ENCODE measurements at regions not wholly inside any gene's neighbourhood (a gene's known extent, or its start where the extent isn't known, plus 50 kb on each side); places are given as distances from the start of the nearest gene placed in this dataset.

- intact Hi-C loops (cut with micrococcal nuclease) = no loop called here
- no peaks in the 10 kb centered on the region for H3K27me3 ChIP-seq (ENCODE audit: insufficient read depth, low read length)
- ChIA-PET RAD21 (ENCODE audit: low non-redundant PET in 1 of 2, low total read pairs in 2 of 2, uncharacterized antibody in 2 of 2, unreplicated experiment in 2 of 2) (no interaction called here), POLR2A (no interaction called here), CTCF (no interaction called here)
- no peaks in the 10 kb centered on the region for H3K36me3 ChIP-seq (ENCODE audit: control insufficient read depth in 1 of 2, insufficient read depth in 2 of 2, low read length in 2 of 2)
- no peaks in the 10 kb centered on the region; a peak in 1 of 4 replicates for H3K9me3 ChIP-seq (ENCODE audit: control insufficient read depth in 1 of 2, insufficient read depth in 1 of 2, low read depth in 1 of 2, low read length in 2 of 2)
- H4K20me1 ChIP-seq (ENCODE audit: insufficient read depth) = no peaks in the 10 kb centered on the region
- no peak for ATAC-seq
- H3K9me2 ChIP-seq (ENCODE audit: insufficient read depth) = no peaks in the 10 kb centered on the region
- TF ChIP-seq EZH2phosphoT487 (IDR thresholded peaks at IDR 0.05; ENCODE audit: borderline replicate concordance) = no peak
- TF ChIP-seq ATF3 (IDR thresholded peaks at IDR 0.05) = no peak
- TF ChIP-seq FOSL1 (IDR thresholded peaks at IDR 0.05; ENCODE audit: low read depth) = no peak
- no peak for TF ChIP-seq ZFX (IDR thresholded peaks at IDR 0.05)
- H2AFZ ChIP-seq (ENCODE audit: low read depth, low read length, poor library complexity, severe bottlenecking) = no peak overlapping the region
- BruUV-seq (replicated peaks) = no TSS peak
- no peaks in the 10 kb centered on the region for H3K4me1 ChIP-seq (ENCODE audit: control insufficient read depth in 1 of 2, insufficient read depth in 2 of 2, low read length in 2 of 2)
- H3K4me3 ChIP-seq (replicated peaks in 1 of 2; ENCODE audit: low read depth in 1 of 2, low read length in 2 of 2) = no peak overlapping the region
- no peak overlapping the region for H3K27ac ChIP-seq (ENCODE audit: low read depth, low read length)
- no peak for DNase-seq (ENCODE audit: low read depth, low spot score)
- H3K79me2 ChIP-seq (ENCODE audit: insufficient read depth, low read length) = no peaks in the 10 kb centered on the region
- H3K9ac ChIP-seq (ENCODE audit: low read length) = no peak overlapping the region
- no peak overlapping the region for H3K4me2 ChIP-seq (ENCODE audit: low read length)
Measured at GRCh38 chr9:1726993-1727759, 288.0 kb upstream of the SMARCA2 start.

GRCh38 chr9:1729631-1730030, 285.5 kb upstream of the SMARCA2 start:
- H3K9me2 ChIP-seq (ENCODE audit: insufficient read depth) = no peaks in the 10 kb centered on the region
- no peak for ATAC-seq
- no peaks in the 10 kb centered on the region for H3K79me2 ChIP-seq (ENCODE audit: insufficient read depth, low read length)
- no peak overlapping the region for H3K9ac ChIP-seq (ENCODE audit: low read length)
- BruUV-seq (replicated peaks) = no TSS peak
- H3K4me1 ChIP-seq (ENCODE audit: control insufficient read depth in 1 of 2, insufficient read depth in 2 of 2, low read length in 2 of 2) = no peaks in the 10 kb centered on the region
- no peak overlapping the region for H3K4me3 ChIP-seq (replicated peaks in 1 of 2; ENCODE audit: low read depth in 1 of 2, low read length in 2 of 2)
- no peak for DNase-seq (ENCODE audit: low read depth, low spot score)
- H2AFZ ChIP-seq (ENCODE audit: low read depth, low read length, poor library complexity, severe bottlenecking) = no peak overlapping the region
- no peak overlapping the region for H3K4me2 ChIP-seq (ENCODE audit: low read length)
- H4K20me1 ChIP-seq (ENCODE audit: insufficient read depth) = no peaks in the 10 kb centered on the region
- H3K9me3 ChIP-seq (ENCODE audit: control insufficient read depth in 1 of 2, insufficient read depth in 1 of 2, low read depth in 1 of 2, low read length in 2 of 2) = no peaks in the 10 kb centered on the region; a peak in 1 of 4 replicates
- POLR2A ChIA-PET = no interaction called here
- no peaks in the 10 kb centered on the region for H3K27me3 ChIP-seq (ENCODE audit: insufficient read depth, low read length)
- intact Hi-C loops (cut with micrococcal nuclease) = no loop called here
- RAD21 ChIA-PET (ENCODE audit: low non-redundant PET in 1 of 2, low total read pairs in 2 of 2, uncharacterized antibody in 2 of 2, unreplicated experiment in 2 of 2) = no interaction called here
- TF ChIP-seq ELF1 (IDR thresholded peaks at IDR 0.05; ENCODE audit: borderline replicate concordance, low read depth) (no peak), EGR1 (IDR thresholded peaks at IDR 0.05; ENCODE audit: low read depth) (no peak), CEBPB (IDR thresholded peaks at IDR 0.05; ENCODE audit: low read depth) (no peak), YY1 (IDR thresholded peaks at IDR 0.05; ENCODE audit: extremely low read depth, insufficient replicate concordance, low read depth, low read length) (no peak)
- TF ChIP-seq, protein P1, sequence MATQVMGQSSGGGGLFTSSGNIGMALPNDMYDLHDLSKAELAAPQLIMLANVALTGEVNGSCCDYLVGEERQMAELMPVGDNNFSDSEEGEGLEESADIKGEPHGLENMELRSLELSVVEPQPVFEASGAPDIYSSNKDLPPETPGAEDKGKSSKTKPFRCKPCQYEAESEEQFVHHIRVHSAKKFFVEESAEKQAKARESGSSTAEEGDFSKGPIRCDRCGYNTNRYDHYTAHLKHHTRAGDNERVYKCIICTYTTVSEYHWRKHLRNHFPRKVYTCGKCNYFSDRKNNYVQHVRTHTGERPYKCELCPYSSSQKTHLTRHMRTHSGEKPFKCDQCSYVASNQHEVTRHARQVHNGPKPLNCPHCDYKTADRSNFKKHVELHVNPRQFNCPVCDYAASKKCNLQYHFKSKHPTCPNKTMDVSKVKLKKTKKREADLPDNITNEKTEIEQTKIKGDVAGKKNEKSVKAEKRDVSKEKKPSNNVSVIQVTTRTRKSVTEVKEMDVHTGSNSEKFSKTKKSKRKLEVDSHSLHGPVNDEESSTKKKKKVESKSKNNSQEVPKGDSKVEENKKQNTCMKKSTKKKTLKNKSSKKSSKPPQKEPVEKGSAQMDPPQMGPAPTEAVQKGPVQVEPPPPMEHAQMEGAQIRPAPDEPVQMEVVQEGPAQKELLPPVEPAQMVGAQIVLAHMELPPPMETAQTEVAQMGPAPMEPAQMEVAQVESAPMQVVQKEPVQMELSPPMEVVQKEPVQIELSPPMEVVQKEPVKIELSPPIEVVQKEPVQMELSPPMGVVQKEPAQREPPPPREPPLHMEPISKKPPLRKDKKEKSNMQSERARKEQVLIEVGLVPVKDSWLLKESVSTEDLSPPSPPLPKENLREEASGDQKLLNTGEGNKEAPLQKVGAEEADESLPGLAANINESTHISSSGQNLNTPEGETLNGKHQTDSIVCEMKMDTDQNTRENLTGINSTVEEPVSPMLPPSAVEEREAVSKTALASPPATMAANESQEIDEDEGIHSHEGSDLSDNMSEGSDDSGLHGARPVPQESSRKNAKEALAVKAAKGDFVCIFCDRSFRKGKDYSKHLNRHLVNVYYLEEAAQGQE (IDR thresholded peaks at IDR 0.05; ENCODE audit: low read depth) = no peak
- no peaks in the 10 kb centered on the region for H3K36me3 ChIP-seq (ENCODE audit: control insufficient read depth in 1 of 2, insufficient read depth in 2 of 2, low read length in 2 of 2)
- CTCF ChIA-PET = no interaction called here
- no peak overlapping the region for H3K27ac ChIP-seq (ENCODE audit: low read depth, low read length)

Measured in HCT116 (cell line).